ENCODE measurements at regions not wholly inside any gene's neighbourhood (a gene's known extent, or its start where the extent isn't known, plus 50 kb on each side); places are given as distances from the start of the nearest gene placed in this dataset.

DNA sequence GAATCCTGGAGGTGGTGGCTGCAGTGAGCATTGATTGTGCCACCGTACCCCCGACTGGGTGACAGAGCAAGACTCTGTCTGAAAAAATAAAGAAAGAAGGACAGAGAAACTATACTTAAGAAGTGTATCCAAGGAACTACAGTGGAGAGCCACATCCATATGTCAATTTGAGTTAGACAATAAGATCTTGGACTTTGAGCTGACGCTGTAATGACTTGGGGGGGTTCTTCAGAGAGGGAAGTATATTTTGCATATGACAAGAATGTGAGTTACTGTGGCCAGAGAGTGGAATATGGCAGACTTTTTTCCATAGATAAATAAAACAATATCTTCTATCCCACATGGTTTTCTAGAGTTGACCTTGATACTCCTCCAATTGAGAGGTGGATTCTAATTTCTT, 52.6 kb upstream of the TEX264 start:
- Histone ChIP-seq H3K27ac (ENCODE audit: low read length) (no peak overlapping the region), H3K4me1 (ENCODE audit: control insufficient read depth, insufficient read depth, low read length) (peaks cover 11% of the 10 kb centered on the region), H3K36me3 (ENCODE audit: control insufficient read depth, insufficient read depth, low read length) (no peaks in the 10 kb centered on the region), H3K4me3 (ENCODE audit: low read length) (no peak overlapping the region), H3K27me3 (ENCODE audit: control insufficient read depth, insufficient read depth, low read length) (no peaks in the 10 kb centered on the region), H3K9me3 (replicated peaks; ENCODE audit: control insufficient read depth, low read depth, low read length) (no peaks in the 10 kb centered on the region)
- whole genome bisulfite sequencing (ENCODE audit: insufficient coverage), result no CpG with 5 or more reads among the region's 3 CpGs
- DNase-seq, result no peak

DNA sequence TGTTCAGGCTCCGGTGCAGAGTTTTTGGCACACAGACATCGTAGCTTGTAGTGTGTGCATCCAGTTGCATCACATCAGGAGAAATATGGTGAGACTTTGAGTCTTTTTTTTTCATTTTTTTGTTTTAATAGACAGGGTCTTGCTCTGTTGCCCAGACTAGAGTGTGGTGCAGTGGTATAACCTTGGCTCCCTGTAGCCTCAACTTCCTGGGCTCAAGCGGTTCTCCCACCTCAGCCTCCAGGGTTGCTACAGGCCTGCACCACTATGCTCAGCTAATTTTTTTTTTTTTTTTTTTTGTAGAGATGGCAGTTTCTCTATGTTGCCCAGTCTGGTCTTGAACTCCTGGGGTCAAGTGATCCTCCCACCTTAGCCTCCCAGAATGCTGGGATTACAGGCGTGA, 51.1 kb upstream of the TEX264 start:
- 93% methylated on average over 2 of the region's 4 CpGs for WGBS (ENCODE audit: insufficient coverage)
- Histone ChIP-seq H3K27me3 (ENCODE audit: control insufficient read depth, insufficient read depth, low read length) (no peaks in the 10 kb centered on the region), H3K36me3 (ENCODE audit: control insufficient read depth, insufficient read depth, low read length) (no peaks in the 10 kb centered on the region), H3K4me3 (ENCODE audit: low read length) (no peak overlapping the region), H3K4me1 (ENCODE audit: control insufficient read depth, insufficient read depth, low read length) (peaks cover 11% of the 10 kb centered on the region), H3K9me3 (replicated peaks; ENCODE audit: control insufficient read depth, low read depth, low read length) (no peaks in the 10 kb centered on the region), H3K27ac (ENCODE audit: low read length) (no peak overlapping the region)
- DNase-seq, result no peak

DNA sequence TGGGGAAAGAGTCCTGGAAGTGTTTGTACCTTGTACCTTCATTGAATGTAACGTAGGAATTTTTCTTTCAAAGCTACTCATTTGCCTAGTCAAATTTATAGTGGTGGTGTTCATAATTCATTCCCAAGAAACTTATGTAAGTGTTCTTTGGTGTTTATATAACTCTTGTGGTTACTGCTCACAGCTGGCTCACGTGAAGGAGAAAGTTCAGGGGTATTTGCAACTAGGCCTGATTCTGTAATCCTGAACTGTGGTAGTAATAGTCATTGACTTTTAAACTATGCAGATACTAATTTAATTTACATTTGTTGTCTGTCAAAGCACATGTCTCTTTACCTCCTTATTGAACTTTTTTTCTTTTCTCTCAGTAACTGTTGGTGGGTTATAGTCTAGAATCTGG, 50.5 kb upstream of the TEX264 start:
- no peaks in the 10 kb centered on the region for H3K9me3 ChIP-seq (replicated peaks; ENCODE audit: control insufficient read depth, low read depth, low read length)
- H3K27me3 ChIP-seq (ENCODE audit: control insufficient read depth, insufficient read depth, low read length), result no peaks in the 10 kb centered on the region
- no peaks in the 10 kb centered on the region for H3K36me3 ChIP-seq (ENCODE audit: control insufficient read depth, insufficient read depth, low read length)
- H3K4me1 ChIP-seq (ENCODE audit: control insufficient read depth, insufficient read depth, low read length), result peaks cover 11% of the 10 kb centered on the region
- no CpG with 5 or more reads among the region's 2 CpGs for WGBS (ENCODE audit: insufficient coverage)
- no peak overlapping the region for H3K27ac ChIP-seq (ENCODE audit: low read length)
- H3K4me3 ChIP-seq (ENCODE audit: low read length), result no peak overlapping the region
- DNase-seq, result no peak

DNA sequence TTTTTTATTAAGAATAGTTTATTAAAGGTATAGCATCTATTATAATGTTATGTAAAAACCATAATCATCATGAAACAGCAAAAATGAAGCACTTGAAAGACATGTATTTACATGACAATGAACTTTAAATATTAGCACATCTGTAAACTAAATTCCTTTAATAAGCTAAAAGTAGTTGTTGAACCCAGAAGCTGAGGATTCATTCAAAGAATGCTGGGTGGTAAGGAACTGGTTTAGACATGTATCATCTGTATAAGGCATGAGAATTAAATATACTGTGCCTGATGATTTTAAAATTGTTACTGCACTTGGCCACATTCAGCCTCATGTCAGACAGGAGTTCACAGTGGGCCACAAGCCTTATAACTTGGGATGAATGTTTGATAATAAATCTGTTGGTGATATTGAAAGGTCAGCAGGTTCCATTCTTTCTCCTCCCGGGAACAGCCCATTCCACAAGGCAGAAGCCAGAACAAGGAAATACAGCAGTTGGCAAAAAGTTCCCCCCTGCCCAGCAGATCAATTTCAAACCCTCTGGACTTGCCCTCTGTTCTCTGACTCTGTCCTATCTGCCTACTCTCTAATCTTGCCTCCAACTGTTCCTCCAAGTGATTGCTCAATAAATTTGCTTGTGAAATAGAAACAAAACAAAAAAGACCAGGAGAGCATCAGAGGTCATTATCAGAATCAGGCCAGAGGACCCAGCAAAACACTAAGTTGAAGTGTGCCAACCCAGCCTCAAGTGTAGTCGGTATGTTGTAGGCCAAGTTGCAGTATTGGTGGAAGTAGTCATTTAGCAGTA, 49.8 kb upstream of the TEX264 start:
- Histone ChIP-seq H3K4me3 (ENCODE audit: low read length) (no peak overlapping the region), H3K27me3 (ENCODE audit: control insufficient read depth, insufficient read depth, low read length) (no peaks in the 10 kb centered on the region), H3K27ac (ENCODE audit: low read length) (no peak overlapping the region), H3K9me3 (replicated peaks; ENCODE audit: control insufficient read depth, low read depth, low read length) (no peaks in the 10 kb centered on the region), H3K4me1 (ENCODE audit: control insufficient read depth, insufficient read depth, low read length) (peaks cover 11% of the 10 kb centered on the region), H3K36me3 (ENCODE audit: control insufficient read depth, insufficient read depth, low read length) (no peaks in the 10 kb centered on the region)
- DNase-seq, result no peak
- WGBS (ENCODE audit: insufficient coverage), result 57% methylated on average over 1 of the region's 2 CpGs

Measured in muscle of leg (tissue), 3 donors.